Effector memory CD8-positive, alpha-beta T cell (primary cell): ENCODE measurements at regions not wholly inside any gene's neighbourhood (a gene's known extent, or its start where the extent isn't known, plus 50 kb on each side); places are given as distances from the start of the nearest gene placed in this dataset.
"Not testable (repeated sequence)": the region's sequence is repeated elsewhere in the genome, so short reads cannot be mapped to it uniquely, and the experiment has no call there.

Experiments
- ATAC-seq: fragments of 150-1000 bp; cut with Tn5 transposase; replicated peaks from 2 replicates; pipeline ENCODE4 v1.10.0; 2021; ENCODE audit warnings: mild to moderate bottlenecking, moderate library complexity
- DNase-seq, 3 experiments: peaks; one replicate each; pipeline ENCODE4 v3.0.0; 2021
- H3K27ac Mint-ChIP-seq, 2 donors: one replicate each; pipeline ENCODE4 v1.8.0; 2022; ENCODE audit warnings: mild to moderate bottlenecking in 2 of 2, mixed read lengths in 2 of 2, moderate library complexity in 2 of 2
- H3K27me3 Mint-ChIP-seq, 2 donors: one replicate each; pipeline ENCODE4 v1.8.0; 2022; ENCODE audit warnings: mixed read lengths in 2 of 2
- H3K36me3 Mint-ChIP-seq: one replicate; pipeline ENCODE4 v1.8.0; 2022; ENCODE audit warnings: mild to moderate bottlenecking, moderate library complexity, mixed read lengths; ENCODE audit not compliant: insufficient read depth
- H3K4me1 Mint-ChIP-seq, 2 donors: one replicate each; pipeline ENCODE4 v1.8.0; 2022; ENCODE audit warnings: low read depth in 2 of 2, mixed read lengths in 2 of 2
- H3K4me3 Mint-ChIP-seq, 2 donors: one replicate each; pipeline ENCODE4 v1.8.0; 2022; ENCODE audit warnings: mild to moderate bottlenecking in 2 of 2, mixed read lengths in 2 of 2, moderate library complexity in 2 of 2
- H3K9me3 Mint-ChIP-seq, 2 donors: one replicate each; pipeline ENCODE4 v1.8.0; 2022; ENCODE audit warnings: mixed read lengths in 2 of 2

DNA sequence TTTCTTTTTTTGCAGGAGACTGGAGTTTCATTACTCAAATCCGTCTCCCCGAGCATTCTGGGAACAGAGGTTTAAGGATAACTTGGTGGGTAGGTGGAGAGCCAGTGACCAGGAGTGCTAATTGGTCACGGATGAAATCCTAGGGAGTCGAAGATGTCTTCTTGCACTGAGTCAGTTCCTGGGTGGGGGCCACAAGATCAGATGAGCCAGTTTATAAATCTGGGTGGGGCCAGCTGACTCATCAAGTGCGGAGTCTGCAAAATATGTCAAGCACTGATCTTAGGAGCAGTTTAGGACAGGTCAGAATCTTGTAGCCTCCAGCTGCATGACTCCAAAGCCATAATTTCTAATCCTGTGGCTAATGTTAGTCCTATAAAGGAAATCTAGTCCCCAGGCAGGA lies 741.3 kb downstream of the PCDH7 start:
- Mint-ChIP-seq H3K4me3 (no peak overlapping the region), H3K27me3 (no peaks in the 10 kb centered on the region), H3K27ac (no peak overlapping the region), H3K4me1 (no peaks in the 10 kb centered on the region), H3K9me3 (peaks cover 6 to 10% of the 10 kb centered on the region in 2 donors), H3K36me3 (no peaks in the 10 kb centered on the region)
- DNase-seq (no peak), ATAC-seq (no peak)

DNA sequence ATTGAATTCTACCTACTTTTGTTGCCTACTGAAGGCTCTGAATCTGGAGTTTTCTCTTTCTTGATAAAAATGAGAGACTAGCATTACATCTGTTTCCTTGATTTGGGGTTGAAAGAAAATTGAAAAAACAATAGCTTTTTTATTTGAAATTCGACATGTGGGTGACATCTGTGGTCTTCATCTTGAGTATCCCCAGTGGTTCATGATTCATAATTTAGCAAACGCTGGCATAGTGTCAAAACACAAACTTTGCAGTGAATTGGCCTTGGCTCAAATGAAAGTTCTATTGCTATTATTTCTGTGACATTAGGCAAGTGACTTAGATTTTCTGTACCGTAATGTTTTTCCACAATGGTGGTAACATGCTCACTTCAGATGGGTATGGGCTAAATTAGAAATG lies 747.6 kb downstream of the PCDH7 start:
- Mint-ChIP-seq H3K27ac (no peak overlapping the region), H3K4me3 (no peak overlapping the region), H3K4me1 (no peaks in the 10 kb centered on the region), H3K9me3 (peaks cover 11 to 14% of the 10 kb centered on the region in 2 donors), H3K27me3 (no peaks in the 10 kb centered on the region), H3K36me3 (no peaks in the 10 kb centered on the region)
- DNase-seq (no peak), ATAC-seq (no peak)

DNA sequence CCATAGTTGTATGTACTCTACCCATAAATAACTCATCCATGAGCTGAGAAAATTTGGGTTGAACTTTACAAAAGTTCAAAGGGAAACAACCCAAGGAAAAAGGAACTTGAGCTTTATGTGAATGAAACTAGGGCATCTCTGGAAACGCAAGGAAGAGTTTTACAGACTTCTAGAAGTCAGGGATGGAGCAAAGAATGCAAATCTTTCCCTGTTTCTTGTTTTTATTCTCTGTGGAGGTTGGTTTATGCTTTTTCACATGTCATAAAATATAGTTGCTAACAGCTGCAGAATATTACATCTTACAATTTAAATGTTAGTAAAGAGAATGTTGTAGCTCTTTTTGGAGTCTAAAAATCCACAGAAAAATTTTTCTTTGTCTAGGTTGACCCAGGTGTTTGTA lies 754.1 kb downstream of the PCDH7 start:
- H3K4me1 Mint-ChIP-seq: no peaks in the 10 kb centered on the region
- no peak for ATAC-seq
- no peak overlapping the region for H3K27ac Mint-ChIP-seq
- H3K9me3 Mint-ChIP-seq: peaks cover 9 to 15% of the 10 kb centered on the region in 2 donors
- H3K4me3 Mint-ChIP-seq: no peak overlapping the region
- H3K36me3 Mint-ChIP-seq: no peaks in the 10 kb centered on the region
- DNase-seq: no peak
- H3K27me3 Mint-ChIP-seq: no peaks in the 10 kb centered on the region

- DNase-seq (no peak), ATAC-seq (no peak)
- Mint-ChIP-seq H3K36me3 (no peaks in the 10 kb centered on the region), H3K27ac (no peak overlapping the region), H3K27me3 (no peaks in the 10 kb centered on the region), H3K4me1 (no peaks in the 10 kb centered on the region), H3K9me3 (no peaks in the 10 kb centered on the region), H3K4me3 (no peak overlapping the region)
Measured at GRCh38 chr4:31482691-31483090, 762.5 kb downstream of the PCDH7 start.

DNA sequence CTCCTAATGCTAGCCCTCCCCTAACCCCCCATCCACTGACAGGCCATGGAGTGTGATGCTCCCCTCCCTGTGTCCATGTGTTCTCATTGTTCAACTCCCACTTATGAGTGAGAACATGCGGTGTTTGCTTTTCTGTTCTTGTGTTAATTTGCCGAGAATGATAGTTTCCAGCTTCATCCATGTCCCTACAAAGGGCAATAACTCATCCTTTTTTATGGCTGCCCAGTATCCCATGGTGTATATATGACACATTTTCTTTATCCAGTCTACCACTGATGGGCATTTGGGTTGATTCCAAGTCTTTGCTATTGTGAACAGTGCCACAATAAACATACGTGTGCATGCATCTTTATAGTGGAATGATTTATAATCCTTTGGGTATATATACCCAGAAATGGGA lies 779.0 kb downstream of the PCDH7 start:
- not testable (repeated sequence) for H3K27me3 Mint-ChIP-seq, ATAC-seq, H3K36me3 Mint-ChIP-seq, H3K4me3 Mint-ChIP-seq, H3K4me1 Mint-ChIP-seq, H3K27ac Mint-ChIP-seq, DNase-seq
- peaks cover 14 to 24% of the 10 kb centered on the region in 2 donors for H3K9me3 Mint-ChIP-seq

- peaks cover 0 to 5% of the 10 kb centered on the region in 2 donors for H3K9me3 Mint-ChIP-seq
- no peak overlapping the region for H3K4me3 Mint-ChIP-seq
- no peak for ATAC-seq
- H3K4me1 Mint-ChIP-seq: no peaks in the 10 kb centered on the region
- H3K36me3 Mint-ChIP-seq: peaks cover 3% of the 10 kb centered on the region
- H3K27ac Mint-ChIP-seq: no peak overlapping the region
- no peak for DNase-seq
- H3K27me3 Mint-ChIP-seq: no peaks in the 10 kb centered on the region
Measured at GRCh38 chr4:31516520-31516919, 796.4 kb downstream of the PCDH7 start.

GRCh38 chr4:31518796-31519250 lies 798.7 kb downstream of the PCDH7 start:
- Mint-ChIP-seq H3K27me3 (no peaks in the 10 kb centered on the region), H3K9me3 (peaks cover 7 to 8% of the 10 kb centered on the region in 2 donors), H3K36me3 (no peaks in the 10 kb centered on the region), H3K27ac (no peak overlapping the region), H3K4me3 (no peak overlapping the region), H3K4me1 (no peaks in the 10 kb centered on the region)
- ATAC-seq (no peak), DNase-seq (no peak)

DNA sequence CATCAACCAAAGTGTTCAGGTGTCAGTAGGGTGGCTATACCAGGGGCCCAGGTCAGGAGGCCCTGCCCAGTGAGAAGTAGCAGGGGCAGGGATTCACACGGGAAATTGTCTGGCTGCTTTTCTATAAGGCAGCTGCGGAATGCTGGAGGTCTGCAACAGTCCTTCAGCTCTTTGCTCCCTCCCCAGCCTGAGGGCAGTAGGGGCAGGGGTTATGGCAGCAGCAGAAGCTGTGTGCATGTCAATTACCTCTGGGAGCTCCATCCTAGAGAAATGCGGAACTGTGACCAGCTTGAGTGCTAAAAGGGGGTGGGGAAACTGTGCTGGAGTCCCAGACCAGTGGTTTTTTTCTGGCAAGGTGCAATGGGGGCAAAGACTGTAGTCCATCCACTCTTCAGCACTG lies 810.4 kb downstream of the PCDH7 start:
- Mint-ChIP-seq H3K4me1 (no peaks in the 10 kb centered on the region), H3K27me3 (no peaks in the 10 kb centered on the region), H3K4me3 (no peak overlapping the region), H3K9me3 (peaks cover 6 to 27% of the 10 kb centered on the region in 2 donors), H3K27ac (no peak overlapping the region), H3K36me3 (no peaks in the 10 kb centered on the region)
- ATAC-seq: no peak
- DNase-seq: no peak

DNA sequence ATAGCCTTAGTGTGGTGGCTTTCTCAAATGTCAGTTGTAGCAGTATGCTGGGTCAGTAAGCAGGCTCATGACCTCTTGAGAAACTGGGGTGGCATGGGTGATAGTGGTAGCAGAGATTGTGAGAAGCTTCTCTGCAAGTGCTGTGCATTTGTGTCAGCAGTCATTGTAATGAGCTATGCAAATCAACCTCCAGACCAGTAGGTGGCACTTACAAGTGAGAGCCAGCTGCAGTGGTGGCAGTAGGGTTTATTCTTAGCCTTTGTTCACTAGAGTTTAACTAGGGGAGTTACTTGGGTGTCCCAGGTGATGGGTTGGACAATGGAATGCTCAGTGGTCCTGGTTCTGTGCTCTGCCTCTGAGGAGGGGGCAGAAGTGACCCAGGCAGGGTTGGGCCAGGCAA lies 818.7 kb downstream of the PCDH7 start:
- H3K4me3 Mint-ChIP-seq: no peak overlapping the region
- H3K36me3 Mint-ChIP-seq: no peaks in the 10 kb centered on the region
- H3K27me3 Mint-ChIP-seq: no peaks in the 10 kb centered on the region
- ATAC-seq: no peak
- no peaks in the 10 kb centered on the region for H3K4me1 Mint-ChIP-seq
- H3K27ac Mint-ChIP-seq: no peak overlapping the region
- H3K9me3 Mint-ChIP-seq: peaks cover 4 to 14% of the 10 kb centered on the region in 2 donors
- DNase-seq: no peak

- no peak for ATAC-seq
- no peaks in the 10 kb centered on the region for H3K36me3 Mint-ChIP-seq
- no peak overlapping the region for H3K4me3 Mint-ChIP-seq
Measured at GRCh38 chr4:31539284-31540069, 819.3 kb downstream of the PCDH7 start.

DNA sequence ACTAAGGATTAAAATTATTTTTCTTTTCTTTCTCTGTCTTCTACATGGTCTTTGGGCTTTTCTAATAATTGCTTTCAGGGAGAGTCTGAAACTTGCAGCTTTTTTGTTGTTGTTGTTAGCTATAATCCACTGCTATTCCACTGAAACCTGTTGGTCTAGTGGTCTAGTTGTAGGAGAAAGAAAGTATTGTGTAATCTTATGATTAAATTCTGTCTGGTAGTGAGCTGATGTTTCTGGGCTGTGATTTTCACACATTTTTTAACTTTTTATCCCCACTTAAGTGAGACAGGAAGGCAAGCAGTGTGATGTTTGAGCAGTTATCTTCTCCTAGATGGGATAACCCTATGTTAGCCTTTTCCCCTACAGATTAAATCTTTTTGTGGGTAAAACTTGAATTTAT lies 825.2 kb downstream of the PCDH7 start:
- Mint-ChIP-seq H3K9me3 (no peaks in the 10 kb centered on the region), H3K27ac (no peak overlapping the region), H3K27me3 (no peaks in the 10 kb centered on the region), H3K4me3 (no peak overlapping the region), H3K36me3 (no peaks in the 10 kb centered on the region), H3K4me1 (no peaks in the 10 kb centered on the region)
- DNase-seq (no peak), ATAC-seq (no peak)

More at GRCh38 chr4:31539284-31540069, 819.3 kb downstream of the PCDH7 start:
- H3K4me1 Mint-ChIP-seq: no peaks in the 10 kb centered on the region
- no peak overlapping the region for H3K27ac Mint-ChIP-seq
- peaks cover 4 to 8% of the 10 kb centered on the region in 2 donors for H3K9me3 Mint-ChIP-seq
- no peaks in the 10 kb centered on the region for H3K27me3 Mint-ChIP-seq
- no peak for DNase-seq

DNA sequence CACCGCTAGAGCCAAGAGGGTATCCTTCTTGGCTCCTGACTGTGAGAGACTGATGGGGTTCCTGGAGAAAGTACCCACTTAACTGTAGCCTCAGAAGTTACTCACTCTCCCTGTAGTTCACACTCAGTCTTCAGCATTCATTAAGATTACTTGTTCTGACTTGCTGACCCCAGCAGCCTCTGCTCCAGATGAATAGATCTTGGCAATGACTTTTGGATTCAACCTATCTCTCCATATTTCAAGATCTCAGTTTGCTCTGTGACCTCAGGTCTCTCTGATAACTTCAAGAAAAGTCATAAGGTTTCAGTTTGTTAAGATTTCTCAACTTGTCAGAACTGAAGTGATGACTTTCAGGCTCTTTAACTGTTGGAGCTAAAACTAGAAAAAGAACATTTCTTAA lies 825.6 kb downstream of the PCDH7 start:
- H3K27ac Mint-ChIP-seq: no peak overlapping the region
- H3K9me3 Mint-ChIP-seq: no peaks in the 10 kb centered on the region
- no peaks in the 10 kb centered on the region for H3K36me3 Mint-ChIP-seq
- DNase-seq (no peak), ATAC-seq (no peak)
- H3K4me1 Mint-ChIP-seq: no peaks in the 10 kb centered on the region
- no peaks in the 10 kb centered on the region for H3K27me3 Mint-ChIP-seq
- H3K4me3 Mint-ChIP-seq: no peak overlapping the region

DNA sequence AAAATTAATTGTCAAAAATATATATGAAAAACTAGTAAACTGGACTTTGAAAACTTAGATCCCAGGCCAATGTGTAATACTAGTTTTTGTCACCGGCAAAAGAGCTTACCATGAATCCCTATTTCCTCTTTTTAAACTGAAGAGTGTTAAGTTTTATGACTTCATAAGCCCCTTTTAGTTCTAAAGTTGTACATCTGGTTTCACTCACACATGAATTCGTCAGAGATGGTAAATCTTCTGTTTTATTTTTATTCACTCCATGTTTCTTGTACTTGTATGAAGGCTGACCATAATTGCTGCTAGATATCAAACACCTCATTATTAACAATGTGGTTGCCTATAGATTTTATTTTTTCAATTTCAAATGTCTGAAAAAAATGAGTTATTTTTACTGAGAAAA lies 827.9 kb downstream of the PCDH7 start:
- Mint-ChIP-seq H3K4me1 (no peaks in the 10 kb centered on the region), H3K27me3 (no peaks in the 10 kb centered on the region), H3K9me3 (no peaks in the 10 kb centered on the region), H3K36me3 (no peaks in the 10 kb centered on the region), H3K27ac (no peak overlapping the region), H3K4me3 (no peak overlapping the region)
- ATAC-seq: no peak
- DNase-seq: no peak

- no peaks in the 10 kb centered on the region for H3K27me3 Mint-ChIP-seq
- no peak overlapping the region for H3K27ac Mint-ChIP-seq
- no peak overlapping the region for H3K4me3 Mint-ChIP-seq
Measured at GRCh38 chr4:31548823-31549222, 828.7 kb downstream of the PCDH7 start.

More at GRCh38 chr4:31548823-31549222, 828.7 kb downstream of the PCDH7 start:
- DNase-seq (no peak), ATAC-seq (no peak)
- Mint-ChIP-seq H3K4me1 (no peaks in the 10 kb centered on the region), H3K36me3 (no peaks in the 10 kb centered on the region), H3K9me3 (peaks cover 0 to 1% of the 10 kb centered on the region in 2 donors)
